T-helper 1 cell treated with Interleukin-12 subunit alpha and Interleukin-12 subunit beta and Interleukin-4 antibody, amounts not matched to agents 30 ng/mL and 1 ng/mL, for 36 hours (primary cell): ENCODE measurements at regions not wholly inside any gene's neighbourhood (a gene's known extent, or its start where the extent isn't known, plus 50 kb on each side); places are given as distances from the start of the nearest gene placed in this dataset.
"Not testable (repeated sequence)": the region's sequence is repeated elsewhere in the genome, so short reads cannot be mapped to it uniquely, and the experiment has no call there.

Source experiments
- intact Hi-C: fragments of 100-400 bp; cut with micrococcal nuclease; formaldehyde crosslinking; loops from one replicate; pipeline ENCODE4 v1.15.1; 2024

DNA sequence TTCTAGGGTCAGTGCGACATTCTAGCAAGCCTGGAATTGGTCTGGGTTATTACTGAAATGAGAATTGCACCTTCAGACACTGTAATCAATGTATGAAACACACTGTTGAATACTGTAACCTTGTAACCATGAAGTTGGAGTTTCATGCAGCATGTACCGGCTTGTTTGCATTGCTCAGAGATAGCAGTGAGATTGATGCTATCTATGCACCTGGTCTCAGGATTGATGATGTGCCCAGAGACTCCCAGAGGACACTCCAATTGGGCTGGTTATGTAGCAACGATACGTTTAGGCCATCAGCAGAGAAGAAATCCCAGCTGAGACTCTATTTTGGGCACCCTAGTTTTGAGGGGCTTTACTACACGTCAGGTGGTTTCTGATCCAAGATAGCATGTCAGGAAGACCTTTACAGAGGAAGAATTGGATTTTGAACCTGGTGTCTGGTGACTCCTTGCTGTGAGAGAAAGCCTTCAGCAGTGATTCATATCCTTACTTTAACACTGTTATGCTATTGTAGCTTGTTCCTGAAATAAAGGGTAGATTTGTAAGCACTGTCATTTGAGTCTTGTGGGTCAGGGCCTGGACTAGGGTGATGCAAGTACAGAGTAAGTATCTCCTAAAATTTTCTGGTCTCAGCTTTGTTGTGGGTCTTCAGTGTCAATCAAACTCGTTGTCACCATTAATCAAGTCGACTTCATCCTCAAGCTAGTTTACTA lies 305.1 kb upstream of the GULP1 start:
- intact Hi-C loops, result no loop called here

- intact Hi-C loops, result no loop called here
These were observed 303.3 kb upstream of the GULP1 start for GRCh38 chr2:187988348-187988747.

DNA sequence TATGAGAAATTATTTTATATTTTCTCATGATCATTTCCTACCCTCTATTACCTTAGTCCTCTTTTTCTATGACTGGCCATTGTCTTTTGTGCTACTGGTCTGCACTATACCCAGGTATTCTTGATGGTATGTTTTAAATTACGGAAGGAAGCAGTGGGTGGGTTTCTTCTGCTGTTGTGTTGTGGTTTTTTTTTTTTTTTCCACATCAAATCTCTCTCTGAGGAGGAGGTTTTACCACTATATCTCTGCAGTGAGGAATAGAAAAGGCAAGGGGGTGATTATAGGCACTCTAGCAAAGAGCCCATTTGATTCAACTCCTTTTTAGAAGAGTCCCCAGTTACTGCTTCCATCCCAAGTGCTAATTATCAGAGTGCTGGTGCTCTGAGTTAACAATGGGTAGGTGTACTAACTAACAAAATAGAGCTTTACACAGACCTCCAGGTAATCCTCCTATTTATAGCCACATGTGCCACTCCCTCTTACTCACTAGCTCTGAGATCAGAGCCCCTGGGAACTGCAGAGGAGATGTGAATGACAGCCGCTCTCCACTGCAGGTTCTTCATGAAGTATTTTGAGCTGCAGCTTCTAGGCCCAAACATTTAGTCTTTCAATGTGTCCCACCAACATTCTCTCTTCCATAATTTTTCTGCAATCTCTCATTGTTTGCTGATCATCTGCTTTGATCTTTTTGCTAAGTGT lies 301.6 kb upstream of the GULP1 start:
- intact Hi-C loops, result no loop called here

DNA sequence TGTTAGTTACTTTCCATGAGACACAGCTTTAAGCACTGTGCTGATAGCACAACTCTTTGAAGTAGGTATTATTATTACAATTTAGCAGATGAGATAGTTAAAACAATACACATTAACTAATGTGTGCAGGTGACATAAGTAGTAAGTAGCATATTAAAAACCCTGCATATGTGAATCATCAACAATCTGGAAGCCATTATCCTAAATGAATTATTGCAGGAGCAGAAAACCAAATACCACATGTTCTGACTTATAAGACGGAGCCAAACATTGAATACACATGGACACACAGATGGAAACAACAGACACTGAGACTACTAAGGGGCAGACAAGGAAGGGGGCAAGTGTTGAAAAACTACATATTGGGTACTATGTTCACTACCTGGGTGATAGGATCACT lies 300.3 kb upstream of the GULP1 start:
- intact Hi-C loops, result no loop called here

GRCh38 chr2:187994464-187995331 lies 297.0 kb upstream of the GULP1 start:
- intact Hi-C loops, result no loop called here

DNA sequence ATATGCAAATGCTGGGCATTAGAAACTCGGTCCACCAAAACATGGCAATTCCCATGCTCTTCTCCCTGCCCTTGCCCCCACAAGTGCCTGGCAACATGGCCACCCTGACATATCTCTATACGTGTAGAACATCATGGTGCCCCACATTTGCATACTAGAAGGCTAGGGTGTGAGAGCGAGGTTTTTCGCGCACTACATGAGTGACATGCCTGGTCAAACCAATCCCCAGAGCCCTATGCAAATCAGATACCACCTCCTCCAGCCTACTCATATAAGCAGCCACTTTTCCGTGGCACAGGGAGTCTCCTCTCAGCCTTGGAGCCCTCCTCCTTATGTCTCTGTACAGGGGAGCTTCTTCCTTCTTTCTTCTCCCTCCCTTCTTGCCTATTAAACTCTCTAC lies 296.1 kb upstream of the GULP1 start:
- intact Hi-C loops, result no loop called here

DNA sequence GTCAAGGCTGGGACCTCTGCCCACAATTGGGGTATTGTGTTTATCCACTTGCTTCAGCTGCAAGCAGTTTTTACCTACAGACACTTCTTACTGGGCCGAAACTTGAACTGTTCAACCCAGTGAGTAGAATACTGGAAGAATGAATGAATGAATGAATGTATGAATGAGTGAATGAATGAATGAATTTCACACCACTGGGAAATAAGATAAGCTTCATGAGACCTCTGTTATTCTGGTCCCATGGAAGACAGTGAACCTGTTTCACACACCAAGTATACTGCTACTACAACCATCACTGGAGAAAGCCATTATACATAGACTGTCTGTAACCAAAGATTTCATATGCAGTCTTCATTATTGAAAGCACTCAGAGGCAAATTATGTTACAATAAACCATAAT lies 295.0 kb upstream of the GULP1 start:
- intact Hi-C loops, result no loop called here

- intact Hi-C loops, result no loop called here
These were observed 291.5 kb upstream of the GULP1 start for GRCh38 chr2:188000189-188000588.

DNA sequence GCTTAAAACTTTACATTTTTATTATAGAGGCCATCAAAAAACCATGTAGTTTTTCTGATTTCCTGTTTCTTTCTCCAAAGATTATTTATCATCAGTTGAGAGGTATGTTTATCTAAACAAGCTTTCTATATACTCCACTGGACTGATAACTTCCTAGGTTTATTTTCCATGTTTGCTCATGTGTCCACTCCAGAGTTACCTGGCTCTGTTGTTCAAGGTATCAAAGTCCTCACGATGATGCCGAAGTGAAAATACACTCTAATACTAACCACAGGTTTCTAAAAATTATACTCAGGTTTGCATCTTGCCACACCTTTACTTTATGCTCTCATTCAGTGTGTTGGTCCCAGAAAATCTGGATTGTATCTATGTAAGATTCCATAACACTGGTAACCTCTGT lies 287.9 kb upstream of the GULP1 start:
- intact Hi-C loops, result no loop called here

GRCh38 chr2:188013767-188014166 lies 277.9 kb upstream of the GULP1 start:
- intact Hi-C loops, result no loop called here

DNA sequence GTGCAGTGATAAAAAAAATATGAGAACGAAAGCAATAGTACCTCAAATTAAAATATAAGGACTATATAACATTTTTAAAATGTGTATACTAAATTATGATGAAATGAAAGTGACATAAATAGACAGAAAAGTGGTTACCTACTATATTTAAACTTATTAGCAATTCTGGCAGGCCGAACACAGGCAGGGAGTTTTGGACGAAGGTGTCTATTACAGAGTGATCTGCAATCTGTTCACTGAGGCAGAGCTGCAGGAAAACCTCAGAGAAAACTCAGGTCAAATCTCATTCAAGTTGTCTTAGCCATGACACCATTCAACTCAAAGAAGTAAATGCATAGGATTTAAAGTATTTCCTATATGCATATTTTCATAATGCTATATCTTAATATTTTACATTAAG lies 274.8 kb upstream of the GULP1 start:
- intact Hi-C loops, result no loop called here

GRCh38 chr2:188022389-188022788 lies 269.3 kb upstream of the GULP1 start:
- intact Hi-C loops, result no loop called here

DNA sequence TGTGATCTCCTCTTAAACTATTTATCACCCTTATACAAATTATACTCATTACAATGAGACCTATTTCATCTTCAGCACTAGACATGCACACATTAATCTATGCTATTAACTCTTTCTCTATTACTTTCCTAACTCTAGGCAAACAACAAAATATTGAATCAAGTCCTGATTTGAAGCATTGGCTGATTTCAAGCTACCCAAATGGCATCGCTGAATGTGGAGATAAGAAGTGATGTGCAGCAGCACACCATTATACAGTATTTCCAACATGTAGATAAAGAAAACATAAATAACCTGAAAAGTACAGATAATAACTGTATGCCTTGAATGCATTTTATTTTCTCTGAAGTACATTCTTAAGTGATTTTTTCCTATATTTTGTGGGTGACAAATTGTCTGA lies 268.6 kb upstream of the GULP1 start:
- intact Hi-C loops, result no loop called here

DNA sequence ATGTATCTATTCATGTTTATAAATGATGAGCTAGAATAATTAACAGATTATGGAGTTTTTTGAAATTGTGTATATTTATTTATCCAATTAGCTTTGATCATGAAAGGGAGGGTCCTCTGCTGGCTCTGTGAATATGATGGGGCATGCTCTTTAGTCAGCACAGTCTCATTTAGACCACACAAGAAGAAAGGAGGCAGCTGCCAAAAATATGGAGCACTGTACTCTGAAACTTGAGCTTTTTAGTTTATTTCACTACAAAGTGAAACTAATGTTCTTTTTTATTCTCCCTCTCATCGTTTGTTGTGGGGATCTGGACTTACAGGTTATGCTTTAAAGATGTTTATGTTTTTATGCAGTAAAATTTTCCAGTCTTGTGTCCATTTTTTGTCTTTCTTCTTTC lies 266.9 kb upstream of the GULP1 start:
- intact Hi-C loops, result no loop called here

GRCh38 chr2:188028739-188029138 lies 262.9 kb upstream of the GULP1 start:
- intact Hi-C loops, result no loop called here

DNA sequence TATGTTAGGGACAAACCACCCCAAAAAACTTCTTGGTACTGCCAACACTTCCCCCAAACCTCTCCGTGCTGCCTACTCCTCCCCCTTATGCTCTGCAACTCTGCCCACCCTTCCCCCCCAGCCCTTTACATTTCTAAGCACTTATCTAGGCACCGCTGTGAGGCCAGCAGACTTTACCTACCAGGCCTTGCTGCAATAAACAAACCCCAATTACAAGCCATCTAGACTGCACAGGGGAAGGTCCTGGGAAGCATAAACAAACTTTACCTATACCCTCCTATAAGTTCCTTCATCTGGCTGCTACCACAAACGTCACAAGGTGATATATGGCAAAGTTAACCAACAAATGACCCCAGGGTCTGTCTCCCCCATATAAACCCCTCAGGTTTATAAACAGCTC lies 259.4 kb upstream of the GULP1 start:
- intact Hi-C loops, result no loop called here

DNA sequence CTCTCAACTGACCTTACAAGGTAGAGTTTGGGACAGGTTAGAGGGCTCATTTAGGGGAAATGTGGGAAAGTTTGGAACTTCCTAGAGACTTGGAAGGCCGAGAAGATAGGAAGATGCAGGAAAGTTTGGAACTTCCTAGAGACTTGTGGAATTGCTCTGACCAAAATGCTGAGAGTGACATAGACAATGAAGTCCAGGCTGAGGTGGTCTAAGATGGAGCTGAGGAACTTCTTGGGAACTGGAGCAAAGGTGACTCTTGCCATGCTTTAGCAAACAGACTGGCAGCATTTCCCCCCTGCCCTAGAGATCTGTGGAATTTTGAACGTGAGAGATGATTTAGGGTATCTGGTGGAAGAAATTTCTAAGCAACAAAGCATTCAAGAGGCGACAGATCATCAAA lies 258.9 kb upstream of the GULP1 start:
- intact Hi-C loops, result no loop called here

GRCh38 chr2:188033240-188033639 lies 258.4 kb upstream of the GULP1 start:
- intact Hi-C loops, result not testable (repeated sequence)

GRCh38 chr2:188034102-188034501 lies 257.6 kb upstream of the GULP1 start:
- intact Hi-C loops, result not testable (repeated sequence)

GRCh38 chr2:188035377-188035776 lies 256.3 kb upstream of the GULP1 start:
- intact Hi-C loops, result not testable (repeated sequence)

GRCh38 chr2:188036786-188037185 lies 254.9 kb upstream of the GULP1 start:
- intact Hi-C loops, result not testable (repeated sequence)

GRCh38 chr2:188039307-188039706 lies 252.4 kb upstream of the GULP1 start:
- intact Hi-C loops, result no loop called here
